ENCODE measurements at regions not wholly inside any gene's neighbourhood (a gene's known extent, or its start where the extent isn't known, plus 50 kb on each side); places are given as distances from the start of the nearest gene placed in this dataset.

- H3K4me3 Mint-ChIP-seq, result no peak overlapping the region
- no peaks in the 10 kb centered on the region for H4K20me1 ChIP-seq (ENCODE audit: insufficient read depth, low read length)
- 100% methylated on average over 2 of the region's 2 CpGs for WGBS (ENCODE audit: insufficient coverage)
- no peak for TF ChIP-seq CTCF (IDR thresholded peaks at IDR 0.05)
- H3K27me3 ChIP-seq (ENCODE audit: control insufficient read depth in 2 of 2, insufficient read depth in 2 of 2, low read length in 2 of 2), result no peaks in the 10 kb centered on the region
- H3K4me2 ChIP-seq (replicated peaks; ENCODE audit: extremely low read depth, low read length, poor library complexity, severe bottlenecking), result no peak overlapping the region
- H3K4me3 ChIP-seq (replicated peaks in 1 of 3; ENCODE audit: low read depth in 2 of 3, low read length in 3 of 3), result no peak overlapping the region
- H3K36me3 ChIP-seq (replicated peaks in 1 of 2; ENCODE audit: control insufficient read depth in 1 of 2, insufficient read depth in 2 of 2, low read length in 2 of 2), result no peaks in the 10 kb centered on the region
- intact Hi-C loops (cut with micrococcal nuclease), result no loop called here
- H3K9me3 ChIP-seq (replicated peaks in 1 of 2; ENCODE audit: control insufficient read depth in 1 of 2, insufficient read depth in 1 of 2, low read length in 2 of 2), result no peaks in the 10 kb centered on the region
- no peak overlapping the region for H3K27ac ChIP-seq (ENCODE audit: low read depth in 1 of 2, low read length in 2 of 2)
- DNase-seq, result no peak
- no peaks in the 10 kb centered on the region for H3K27me3 Mint-ChIP-seq (ENCODE audit: low read depth in 3 of 3)
- H3K27ac Mint-ChIP-seq, result no peak overlapping the region
- no peak overlapping the region for H3K9ac ChIP-seq (ENCODE audit: insufficient read depth, low read length, poor library complexity, severe bottlenecking)
- no peaks in the 10 kb centered on the region for H3K79me2 ChIP-seq (ENCODE audit: insufficient read depth, low read length)
- no peaks in the 10 kb centered on the region for H3K4me1 Mint-ChIP-seq
- H3K4me1 ChIP-seq (ENCODE audit: control insufficient read depth in 1 of 2, insufficient read depth in 2 of 2, low read length in 2 of 2), result no peaks in the 10 kb centered on the region
- peaks cover 0 to 4% (median 3%) of the 10 kb centered on the region in 7 donors for H3K9me3 Mint-ChIP-seq
- H3K36me3 Mint-ChIP-seq, result no peaks in the 10 kb centered on the region
- no peak overlapping the region for H2AFZ ChIP-seq (ENCODE audit: insufficient read depth, low read depth, low read length, poor library complexity, severe bottlenecking)
These were observed 2109.9 kb upstream of the AGA start for GRCh38 chr4:179552131-179552530.

- peaks cover 7 to 20% (median 12%) of the 10 kb centered on the region in 7 donors for H3K9me3 Mint-ChIP-seq
- WGBS (ENCODE audit: insufficient coverage), result 77% methylated on average over 3 of the region's 4 CpGs
- peaks cover 7 to 8% of the 10 kb centered on the region in 2 donors for H3K9me3 ChIP-seq (replicated peaks in 1 of 2; ENCODE audit: control insufficient read depth in 1 of 2, insufficient read depth in 1 of 2, low read length in 2 of 2)
- no peak overlapping the region for H3K27ac ChIP-seq (ENCODE audit: low read depth in 1 of 2, low read length in 2 of 2)
- H3K27me3 ChIP-seq (ENCODE audit: control insufficient read depth in 2 of 2, insufficient read depth in 2 of 2, low read length in 2 of 2), result no peaks in the 10 kb centered on the region
- no peaks in the 10 kb centered on the region for H3K4me1 Mint-ChIP-seq
- H3K36me3 Mint-ChIP-seq, result no peaks in the 10 kb centered on the region
- peaks cover 1 to 3% (median 1%) of the 10 kb centered on the region in 3 donors for H3K27me3 Mint-ChIP-seq (ENCODE audit: low read depth in 3 of 3)
- no peak overlapping the region for H3K4me2 ChIP-seq (replicated peaks; ENCODE audit: extremely low read depth, low read length, poor library complexity, severe bottlenecking)
- no peak for DNase-seq
- TF ChIP-seq CTCF (IDR thresholded peaks at IDR 0.05), result no peak
- intact Hi-C loops (cut with micrococcal nuclease), result no loop called here
- no peaks in the 10 kb centered on the region for H3K36me3 ChIP-seq (replicated peaks in 1 of 2; ENCODE audit: control insufficient read depth in 1 of 2, insufficient read depth in 2 of 2, low read length in 2 of 2)
- H3K79me2 ChIP-seq (ENCODE audit: insufficient read depth, low read length), result no peaks in the 10 kb centered on the region
- H2AFZ ChIP-seq (ENCODE audit: insufficient read depth, low read depth, low read length, poor library complexity, severe bottlenecking), result no peak overlapping the region
- no peaks in the 10 kb centered on the region for H3K4me1 ChIP-seq (ENCODE audit: control insufficient read depth in 1 of 2, insufficient read depth in 2 of 2, low read length in 2 of 2)
- no peak overlapping the region for H3K4me3 Mint-ChIP-seq
- no peak overlapping the region for H3K9ac ChIP-seq (ENCODE audit: insufficient read depth, low read length, poor library complexity, severe bottlenecking)
- no peaks in the 10 kb centered on the region for H4K20me1 ChIP-seq (ENCODE audit: insufficient read depth, low read length)
- H3K4me3 ChIP-seq (replicated peaks in 1 of 3; ENCODE audit: low read depth in 2 of 3, low read length in 3 of 3), result no peak overlapping the region
- H3K27ac Mint-ChIP-seq, result no peak overlapping the region
These were observed 2121.5 kb upstream of the AGA start for GRCh38 chr4:179563741-179564140.

All from CD14-positive monocyte (primary cell).